Thoracic aorta (tissue), 2 donors: ENCODE measurements at regions not wholly inside any gene's neighbourhood (a gene's known extent, or its start where the extent isn't known, plus 50 kb on each side); places are given as distances from the start of the nearest gene placed in this dataset.

Experiments
- ATAC-seq: fragments of 150-250 bp; one replicate; pipeline ENCODE4 v1.8.0; 2017; ENCODE audit warnings: low read depth; ENCODE audit not compliant: insufficient number of reproducible peaks, low FRiP score
- DNase-seq: peaks from one replicate; pipeline ENCODE4 v3.0.0-alpha.2; 2020; ENCODE audit warnings: low spot score
- H3K27ac ChIP-seq, 2 donors: fragments of 200-600 bp; sonication (generic); 1 replicate in 1 of 2; 2 replicates in 1 of 2; pipeline ENCODE4 v1.5.1; 2016; ENCODE audit warnings: mild to moderate bottlenecking in 2 of 2, moderate library complexity in 2 of 2
- H3K27me3 ChIP-seq: fragments of 200-600 bp; sonication (generic); replicated peaks from 2 replicates; pipeline ENCODE4 v1.6.0; 2016; ENCODE audit warnings: mild to moderate bottlenecking; ENCODE audit not compliant: insufficient read depth
- H3K36me3 ChIP-seq: fragments of 200-600 bp; sonication (generic); one replicate; pipeline ENCODE4 v1.5.1; 2016
- H3K4me1 ChIP-seq, 2 donors: fragments of 200-600 bp; sonication (generic); 1 replicate in 1 of 2; 2 replicates in 1 of 2; pipeline versions ENCODE4 v1.5.1 to v1.6.0; 2016; ENCODE audit warnings: low read depth in 2 of 2, mild to moderate bottlenecking in 1 of 2; ENCODE audit not compliant: control insufficient read depth in 1 of 2
- H3K4me3 ChIP-seq: fragments of 200-600 bp; sonication (generic); 2 replicates; pipeline ENCODE4 v1.5.1; 2016; ENCODE audit warnings: mild to moderate bottlenecking
- H3K9me3 ChIP-seq: fragments of 200-600 bp; sonication (generic); 2 replicates; pipeline ENCODE4 v1.5.1; 2016
- TF ChIP-seq, protein P1 (sequence below): fragments of 200-600 bp; sonication (generic); IDR thresholded peaks from one replicate; pipeline ENCODE4 v1.5.1; 2019; ENCODE audit warnings: antibody characterized with exemption

DNA sequence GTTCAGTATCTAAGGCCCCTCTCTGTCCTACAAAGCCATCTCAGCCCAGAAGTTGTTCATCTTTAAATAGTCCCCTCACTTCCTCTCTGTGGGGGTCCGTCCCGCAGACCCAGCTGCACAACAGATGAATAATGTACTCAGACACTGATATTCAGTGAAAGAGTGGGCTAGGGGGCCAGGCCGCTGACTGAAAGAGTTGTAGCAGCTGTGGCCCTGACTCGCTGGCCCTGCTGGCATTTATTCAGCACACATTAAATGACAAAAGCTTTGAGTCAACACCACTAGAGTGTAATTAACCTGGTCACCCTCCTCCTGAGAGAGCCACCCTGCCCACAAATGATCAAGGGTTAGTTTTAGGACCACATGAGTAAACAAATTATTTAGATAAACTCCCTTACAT, 76.3 kb downstream of the MED10 start:
- no peak overlapping the region for H3K4me3 ChIP-seq
- H3K9me3 ChIP-seq, result no peaks in the 10 kb centered on the region
- no peaks in the 10 kb centered on the region for H3K36me3 ChIP-seq
- H3K4me1 ChIP-seq, result no peaks in the 10 kb centered on the region
- DNase-seq, result no peak
- no peak overlapping the region for H3K27ac ChIP-seq
- TF ChIP-seq, protein P1, sequence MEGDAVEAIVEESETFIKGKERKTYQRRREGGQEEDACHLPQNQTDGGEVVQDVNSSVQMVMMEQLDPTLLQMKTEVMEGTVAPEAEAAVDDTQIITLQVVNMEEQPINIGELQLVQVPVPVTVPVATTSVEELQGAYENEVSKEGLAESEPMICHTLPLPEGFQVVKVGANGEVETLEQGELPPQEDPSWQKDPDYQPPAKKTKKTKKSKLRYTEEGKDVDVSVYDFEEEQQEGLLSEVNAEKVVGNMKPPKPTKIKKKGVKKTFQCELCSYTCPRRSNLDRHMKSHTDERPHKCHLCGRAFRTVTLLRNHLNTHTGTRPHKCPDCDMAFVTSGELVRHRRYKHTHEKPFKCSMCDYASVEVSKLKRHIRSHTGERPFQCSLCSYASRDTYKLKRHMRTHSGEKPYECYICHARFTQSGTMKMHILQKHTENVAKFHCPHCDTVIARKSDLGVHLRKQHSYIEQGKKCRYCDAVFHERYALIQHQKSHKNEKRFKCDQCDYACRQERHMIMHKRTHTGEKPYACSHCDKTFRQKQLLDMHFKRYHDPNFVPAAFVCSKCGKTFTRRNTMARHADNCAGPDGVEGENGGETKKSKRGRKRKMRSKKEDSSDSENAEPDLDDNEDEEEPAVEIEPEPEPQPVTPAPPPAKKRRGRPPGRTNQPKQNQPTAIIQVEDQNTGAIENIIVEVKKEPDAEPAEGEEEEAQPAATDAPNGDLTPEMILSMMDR, result no peak
- H3K27me3 ChIP-seq, result no peaks in the 10 kb centered on the region
- no peak for ATAC-seq

DNA sequence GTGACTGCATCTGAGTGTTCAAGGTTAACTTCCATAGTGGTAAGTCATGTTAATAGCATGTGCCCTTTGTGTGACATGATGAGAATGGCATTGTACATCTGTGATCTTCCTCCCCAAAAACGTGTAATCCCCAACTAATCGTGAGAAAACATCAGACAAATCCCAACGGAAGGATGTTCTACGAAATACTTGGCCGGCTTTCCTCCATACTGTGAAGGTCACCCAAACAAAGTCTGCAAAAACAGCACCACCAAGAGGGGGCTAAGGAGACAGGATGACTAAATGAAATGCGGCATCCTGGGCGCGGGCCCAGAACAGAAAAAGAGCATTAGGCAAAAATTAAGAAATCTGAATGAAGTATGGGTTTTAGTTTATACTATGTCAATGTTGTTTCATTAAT, 81.8 kb downstream of the MED10 start:
- Histone ChIP-seq H3K27ac (no peak overlapping the region), H3K4me1 (no peaks in the 10 kb centered on the region), H3K27me3 (no peaks in the 10 kb centered on the region), H3K36me3 (no peaks in the 10 kb centered on the region), H3K9me3 (no peaks in the 10 kb centered on the region), H3K4me3 (no peak overlapping the region)
- no peak for DNase-seq
- TF ChIP-seq, protein P1, result no peak
- no peak for ATAC-seq

DNA sequence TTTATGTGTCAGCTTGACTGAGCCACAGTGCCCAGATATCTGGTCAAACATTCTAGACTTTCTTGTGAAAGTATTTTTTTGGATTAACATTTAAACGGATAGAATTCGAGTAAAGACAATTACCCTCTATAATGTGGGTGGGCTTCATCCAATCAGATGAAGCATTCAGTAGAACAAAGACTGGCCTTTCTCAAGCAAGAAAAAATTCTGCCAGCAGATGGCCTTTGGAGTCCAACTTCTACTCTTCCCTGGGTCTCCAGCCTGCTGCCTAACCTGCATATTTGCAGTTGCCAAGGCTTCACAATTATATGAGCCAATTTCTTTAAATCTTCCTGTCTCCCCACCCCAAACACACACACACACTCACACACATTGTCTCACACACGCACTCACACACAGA, 86.4 kb downstream of the MED10 start:
- TF ChIP-seq, protein P1, result no peak
- no peaks in the 10 kb centered on the region for H3K9me3 ChIP-seq
- no peak overlapping the region for H3K27ac ChIP-seq
- DNase-seq, result no peak
- no peaks in the 10 kb centered on the region for H3K36me3 ChIP-seq
- no peaks in the 10 kb centered on the region for H3K4me1 ChIP-seq
- ATAC-seq, result no peak
- no peaks in the 10 kb centered on the region for H3K27me3 ChIP-seq
- no peak overlapping the region for H3K4me3 ChIP-seq

DNA sequence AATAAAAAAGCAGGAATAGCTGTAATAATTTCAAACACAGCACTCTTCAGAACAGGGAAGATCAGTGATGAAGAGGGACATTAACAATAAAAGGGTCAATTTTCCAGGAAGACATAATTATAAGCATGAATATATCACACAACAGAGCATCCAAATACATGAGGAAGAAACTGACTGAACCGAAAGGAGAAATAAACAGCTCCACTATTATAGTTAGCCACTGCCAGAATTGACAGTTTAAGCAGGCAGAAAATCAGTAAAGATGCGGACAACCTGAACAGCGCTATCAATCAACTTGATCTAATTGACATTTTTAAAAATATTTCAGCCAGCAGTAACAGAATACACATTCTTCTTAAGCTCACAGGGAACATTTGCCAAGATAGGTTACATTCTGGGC, 89.1 kb downstream of the MED10 start:
- Histone ChIP-seq H3K4me3 (no peak overlapping the region), H3K27me3 (no peaks in the 10 kb centered on the region), H3K9me3 (no peaks in the 10 kb centered on the region), H3K27ac (no peak overlapping the region), H3K36me3 (no peaks in the 10 kb centered on the region), H3K4me1 (no peaks in the 10 kb centered on the region)
- ATAC-seq, result no peak
- TF ChIP-seq, protein P1, result no peak
- DNase-seq, result no peak

DNA sequence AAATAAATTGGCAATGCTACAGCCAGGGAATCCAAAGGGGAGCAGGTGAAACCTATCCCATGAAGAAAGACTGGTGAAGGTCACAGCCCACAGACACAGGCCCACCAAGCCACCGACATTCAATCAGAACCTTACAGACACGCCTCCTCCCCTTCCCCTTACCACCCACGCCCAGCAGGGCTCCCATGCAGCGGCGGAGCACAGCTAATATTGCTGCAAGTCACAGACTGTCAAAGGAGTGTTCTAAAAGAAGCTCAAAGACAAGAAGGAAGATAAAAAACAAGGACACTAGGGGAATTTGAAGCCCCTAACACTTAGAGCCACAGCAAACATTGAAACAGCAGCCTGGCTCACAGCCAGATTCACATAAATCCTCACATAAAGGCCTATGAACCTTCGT, 91.2 kb downstream of the MED10 start:
- no peak for DNase-seq
- Histone ChIP-seq H3K27ac (no peak overlapping the region), H3K4me3 (no peak overlapping the region), H3K4me1 (no peaks in the 10 kb centered on the region), H3K9me3 (no peaks in the 10 kb centered on the region), H3K27me3 (no peaks in the 10 kb centered on the region), H3K36me3 (no peaks in the 10 kb centered on the region)
- no peak for ATAC-seq
- TF ChIP-seq, protein P1, result no peak
